GM18909 (cell line): ENCODE measurements at regions not wholly inside any gene's neighbourhood (a gene's known extent, or its start where the extent isn't known, plus 50 kb on each side); places are given as distances from the start of the nearest gene placed in this dataset.
"Not testable (repeated sequence)": the region's sequence is repeated elsewhere in the genome, so short reads cannot be mapped to it uniquely, and the experiment has no call there.

ENCODE experiments used
- ATAC-seq: cut with Tn5 transposase; IDR thresholded peaks from one replicate; pipeline ENCODE4 v1.9.1; 2021; ENCODE audit warnings: mild to moderate bottlenecking; ENCODE audit not compliant: unreplicated experiment, poor library complexity

GRCh38 chr5:28967848-28968247 is 1929.5 kb upstream of the CDH9 start:
- ATAC-seq: no peak

GRCh38 chr5:28961816-28962215 is 1923.4 kb upstream of the CDH9 start:
- ATAC-seq: no peak

GRCh38 chr5:28958581-28958980 is 1920.2 kb upstream of the CDH9 start:
- ATAC-seq: no peak

GRCh38 chr5:28957450-28957849 is 1919.1 kb upstream of the CDH9 start:
- ATAC-seq: no peak

- ATAC-seq: no peak
These were observed 1915.7 kb upstream of the CDH9 start for GRCh38 chr5:28954074-28954473.

- no peak for ATAC-seq
These were observed 1909.5 kb upstream of the CDH9 start for GRCh38 chr5:28947865-28948264.

GRCh38 chr5:28945859-28946258 is 1907.5 kb upstream of the CDH9 start:
- no peak for ATAC-seq

GRCh38 chr5:28929366-28929765 is 1891.0 kb upstream of the CDH9 start:
- not testable (repeated sequence) for ATAC-seq

GRCh38 chr5:28928327-28928790 is 1890.0 kb upstream of the CDH9 start:
- not testable (repeated sequence) for ATAC-seq

GRCh38 chr5:28927559-28928326 is 1889.4 kb upstream of the CDH9 start:
- no peak for ATAC-seq

- ATAC-seq: no peak
These were observed 1888.0 kb upstream of the CDH9 start for GRCh38 chr5:28926422-28926821.

GRCh38 chr5:28917631-28918030 is 1879.2 kb upstream of the CDH9 start:
- no peak for ATAC-seq

- no peak for ATAC-seq
These were observed 1875.9 kb upstream of the CDH9 start for GRCh38 chr5:28914297-28914696.

GRCh38 chr5:28903643-28904042 is 1865.3 kb upstream of the CDH9 start:
- no peak for ATAC-seq

- no peak for ATAC-seq
These were observed 1858.6 kb upstream of the CDH9 start for GRCh38 chr5:28896949-28897348.

- ATAC-seq: no peak
These were observed 1842.5 kb upstream of the CDH9 start for GRCh38 chr5:28880936-28881335.

GRCh38 chr5:28877050-28877449 is 1838.7 kb upstream of the CDH9 start:
- no peak for ATAC-seq

- ATAC-seq: no peak
These were observed 1825.6 kb upstream of the CDH9 start for GRCh38 chr5:28864006-28864405.

- no peak for ATAC-seq
These were observed 1824.4 kb upstream of the CDH9 start for GRCh38 chr5:28862860-28863196.

GRCh38 chr5:28862137-28862859 is 1823.9 kb upstream of the CDH9 start:
- no peak for ATAC-seq

- no peak for ATAC-seq
These were observed 1817.2 kb upstream of the CDH9 start for GRCh38 chr5:28855626-28856025.
